ENCODE measurements at regions not wholly inside any gene's neighbourhood (a gene's known extent, or its start where the extent isn't known, plus 50 kb on each side); places are given as distances from the start of the nearest gene placed in this dataset.

DNA sequence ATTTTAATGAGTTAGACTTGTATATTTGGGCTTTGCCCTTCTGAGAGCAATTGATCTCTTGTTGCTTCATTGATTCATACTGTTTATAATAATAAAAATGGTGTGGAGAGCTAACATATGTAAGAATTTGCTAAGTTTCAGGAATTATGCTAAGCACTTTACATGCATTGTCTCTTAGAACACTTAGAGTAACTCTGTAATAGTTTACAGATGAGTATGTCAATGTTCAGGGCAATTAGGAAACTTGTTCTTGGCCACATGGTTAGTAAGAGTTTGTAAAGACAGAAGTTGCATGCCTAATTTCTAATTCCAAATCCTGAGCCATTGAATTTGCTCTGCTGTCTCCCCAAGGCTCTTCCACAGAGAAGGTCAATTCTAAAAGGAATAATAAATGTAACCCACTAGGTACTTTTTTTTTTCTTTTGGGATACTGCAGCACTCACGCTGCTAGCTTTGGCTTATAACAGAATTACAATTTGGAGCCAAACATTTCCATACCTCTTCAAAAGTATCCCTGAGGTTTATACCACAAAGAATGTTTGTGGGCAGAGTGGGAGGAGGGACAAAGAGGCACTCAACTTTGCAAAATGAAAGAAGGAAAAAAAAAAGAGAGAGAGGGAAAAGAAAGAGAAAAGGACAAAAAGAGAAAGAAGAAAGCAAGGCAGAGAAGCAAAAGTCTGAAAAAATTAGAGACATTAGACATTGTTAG lies 232.4 kb downstream of the CALCRL start:
- TF ChIP-seq EZH2 (IDR thresholded peaks at IDR 0.05; ENCODE audit: low read depth, unreplicated experiment): no peak
- no peak for TF ChIP-seq POLR2AphosphoS5 (IDR thresholded peaks at IDR 0.05; ENCODE audit: low read depth)
- TF ChIP-seq, protein P1, sequence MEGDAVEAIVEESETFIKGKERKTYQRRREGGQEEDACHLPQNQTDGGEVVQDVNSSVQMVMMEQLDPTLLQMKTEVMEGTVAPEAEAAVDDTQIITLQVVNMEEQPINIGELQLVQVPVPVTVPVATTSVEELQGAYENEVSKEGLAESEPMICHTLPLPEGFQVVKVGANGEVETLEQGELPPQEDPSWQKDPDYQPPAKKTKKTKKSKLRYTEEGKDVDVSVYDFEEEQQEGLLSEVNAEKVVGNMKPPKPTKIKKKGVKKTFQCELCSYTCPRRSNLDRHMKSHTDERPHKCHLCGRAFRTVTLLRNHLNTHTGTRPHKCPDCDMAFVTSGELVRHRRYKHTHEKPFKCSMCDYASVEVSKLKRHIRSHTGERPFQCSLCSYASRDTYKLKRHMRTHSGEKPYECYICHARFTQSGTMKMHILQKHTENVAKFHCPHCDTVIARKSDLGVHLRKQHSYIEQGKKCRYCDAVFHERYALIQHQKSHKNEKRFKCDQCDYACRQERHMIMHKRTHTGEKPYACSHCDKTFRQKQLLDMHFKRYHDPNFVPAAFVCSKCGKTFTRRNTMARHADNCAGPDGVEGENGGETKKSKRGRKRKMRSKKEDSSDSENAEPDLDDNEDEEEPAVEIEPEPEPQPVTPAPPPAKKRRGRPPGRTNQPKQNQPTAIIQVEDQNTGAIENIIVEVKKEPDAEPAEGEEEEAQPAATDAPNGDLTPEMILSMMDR (conservative IDR thresholded peaks at IDR 0.05; ENCODE audit: low read depth in 2 of 2): no peak
- TF ChIP-seq EZH2phosphoT487 (IDR thresholded peaks at IDR 0.05; ENCODE audit: unreplicated experiment): no peak
- no peak for TF ChIP-seq JUNB (IDR thresholded peaks at IDR 0.05; ENCODE audit: unreplicated experiment)
- TF ChIP-seq, protein P2, sequence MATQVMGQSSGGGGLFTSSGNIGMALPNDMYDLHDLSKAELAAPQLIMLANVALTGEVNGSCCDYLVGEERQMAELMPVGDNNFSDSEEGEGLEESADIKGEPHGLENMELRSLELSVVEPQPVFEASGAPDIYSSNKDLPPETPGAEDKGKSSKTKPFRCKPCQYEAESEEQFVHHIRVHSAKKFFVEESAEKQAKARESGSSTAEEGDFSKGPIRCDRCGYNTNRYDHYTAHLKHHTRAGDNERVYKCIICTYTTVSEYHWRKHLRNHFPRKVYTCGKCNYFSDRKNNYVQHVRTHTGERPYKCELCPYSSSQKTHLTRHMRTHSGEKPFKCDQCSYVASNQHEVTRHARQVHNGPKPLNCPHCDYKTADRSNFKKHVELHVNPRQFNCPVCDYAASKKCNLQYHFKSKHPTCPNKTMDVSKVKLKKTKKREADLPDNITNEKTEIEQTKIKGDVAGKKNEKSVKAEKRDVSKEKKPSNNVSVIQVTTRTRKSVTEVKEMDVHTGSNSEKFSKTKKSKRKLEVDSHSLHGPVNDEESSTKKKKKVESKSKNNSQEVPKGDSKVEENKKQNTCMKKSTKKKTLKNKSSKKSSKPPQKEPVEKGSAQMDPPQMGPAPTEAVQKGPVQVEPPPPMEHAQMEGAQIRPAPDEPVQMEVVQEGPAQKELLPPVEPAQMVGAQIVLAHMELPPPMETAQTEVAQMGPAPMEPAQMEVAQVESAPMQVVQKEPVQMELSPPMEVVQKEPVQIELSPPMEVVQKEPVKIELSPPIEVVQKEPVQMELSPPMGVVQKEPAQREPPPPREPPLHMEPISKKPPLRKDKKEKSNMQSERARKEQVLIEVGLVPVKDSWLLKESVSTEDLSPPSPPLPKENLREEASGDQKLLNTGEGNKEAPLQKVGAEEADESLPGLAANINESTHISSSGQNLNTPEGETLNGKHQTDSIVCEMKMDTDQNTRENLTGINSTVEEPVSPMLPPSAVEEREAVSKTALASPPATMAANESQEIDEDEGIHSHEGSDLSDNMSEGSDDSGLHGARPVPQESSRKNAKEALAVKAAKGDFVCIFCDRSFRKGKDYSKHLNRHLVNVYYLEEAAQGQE (IDR thresholded peaks at IDR 0.05; ENCODE audit: unreplicated experiment): no peak
- TF ChIP-seq ZNF331 (CRISPR knock-in tag; IDR thresholded peaks at IDR 0.05; ENCODE audit: low read depth): no peak
- TF ChIP-seq, protein P3, sequence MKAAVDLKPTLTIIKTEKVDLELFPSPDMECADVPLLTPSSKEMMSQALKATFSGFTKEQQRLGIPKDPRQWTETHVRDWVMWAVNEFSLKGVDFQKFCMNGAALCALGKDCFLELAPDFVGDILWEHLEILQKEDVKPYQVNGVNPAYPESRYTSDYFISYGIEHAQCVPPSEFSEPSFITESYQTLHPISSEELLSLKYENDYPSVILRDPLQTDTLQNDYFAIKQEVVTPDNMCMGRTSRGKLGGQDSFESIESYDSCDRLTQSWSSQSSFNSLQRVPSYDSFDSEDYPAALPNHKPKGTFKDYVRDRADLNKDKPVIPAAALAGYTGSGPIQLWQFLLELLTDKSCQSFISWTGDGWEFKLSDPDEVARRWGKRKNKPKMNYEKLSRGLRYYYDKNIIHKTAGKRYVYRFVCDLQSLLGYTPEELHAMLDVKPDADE (IDR thresholded peaks at IDR 0.05): no peak
- TF ChIP-seq CREB1 (CRISPR knock-in tag; IDR thresholded peaks at IDR 0.05; ENCODE audit: low read depth): no peak
- TF ChIP-seq, protein P4, sequence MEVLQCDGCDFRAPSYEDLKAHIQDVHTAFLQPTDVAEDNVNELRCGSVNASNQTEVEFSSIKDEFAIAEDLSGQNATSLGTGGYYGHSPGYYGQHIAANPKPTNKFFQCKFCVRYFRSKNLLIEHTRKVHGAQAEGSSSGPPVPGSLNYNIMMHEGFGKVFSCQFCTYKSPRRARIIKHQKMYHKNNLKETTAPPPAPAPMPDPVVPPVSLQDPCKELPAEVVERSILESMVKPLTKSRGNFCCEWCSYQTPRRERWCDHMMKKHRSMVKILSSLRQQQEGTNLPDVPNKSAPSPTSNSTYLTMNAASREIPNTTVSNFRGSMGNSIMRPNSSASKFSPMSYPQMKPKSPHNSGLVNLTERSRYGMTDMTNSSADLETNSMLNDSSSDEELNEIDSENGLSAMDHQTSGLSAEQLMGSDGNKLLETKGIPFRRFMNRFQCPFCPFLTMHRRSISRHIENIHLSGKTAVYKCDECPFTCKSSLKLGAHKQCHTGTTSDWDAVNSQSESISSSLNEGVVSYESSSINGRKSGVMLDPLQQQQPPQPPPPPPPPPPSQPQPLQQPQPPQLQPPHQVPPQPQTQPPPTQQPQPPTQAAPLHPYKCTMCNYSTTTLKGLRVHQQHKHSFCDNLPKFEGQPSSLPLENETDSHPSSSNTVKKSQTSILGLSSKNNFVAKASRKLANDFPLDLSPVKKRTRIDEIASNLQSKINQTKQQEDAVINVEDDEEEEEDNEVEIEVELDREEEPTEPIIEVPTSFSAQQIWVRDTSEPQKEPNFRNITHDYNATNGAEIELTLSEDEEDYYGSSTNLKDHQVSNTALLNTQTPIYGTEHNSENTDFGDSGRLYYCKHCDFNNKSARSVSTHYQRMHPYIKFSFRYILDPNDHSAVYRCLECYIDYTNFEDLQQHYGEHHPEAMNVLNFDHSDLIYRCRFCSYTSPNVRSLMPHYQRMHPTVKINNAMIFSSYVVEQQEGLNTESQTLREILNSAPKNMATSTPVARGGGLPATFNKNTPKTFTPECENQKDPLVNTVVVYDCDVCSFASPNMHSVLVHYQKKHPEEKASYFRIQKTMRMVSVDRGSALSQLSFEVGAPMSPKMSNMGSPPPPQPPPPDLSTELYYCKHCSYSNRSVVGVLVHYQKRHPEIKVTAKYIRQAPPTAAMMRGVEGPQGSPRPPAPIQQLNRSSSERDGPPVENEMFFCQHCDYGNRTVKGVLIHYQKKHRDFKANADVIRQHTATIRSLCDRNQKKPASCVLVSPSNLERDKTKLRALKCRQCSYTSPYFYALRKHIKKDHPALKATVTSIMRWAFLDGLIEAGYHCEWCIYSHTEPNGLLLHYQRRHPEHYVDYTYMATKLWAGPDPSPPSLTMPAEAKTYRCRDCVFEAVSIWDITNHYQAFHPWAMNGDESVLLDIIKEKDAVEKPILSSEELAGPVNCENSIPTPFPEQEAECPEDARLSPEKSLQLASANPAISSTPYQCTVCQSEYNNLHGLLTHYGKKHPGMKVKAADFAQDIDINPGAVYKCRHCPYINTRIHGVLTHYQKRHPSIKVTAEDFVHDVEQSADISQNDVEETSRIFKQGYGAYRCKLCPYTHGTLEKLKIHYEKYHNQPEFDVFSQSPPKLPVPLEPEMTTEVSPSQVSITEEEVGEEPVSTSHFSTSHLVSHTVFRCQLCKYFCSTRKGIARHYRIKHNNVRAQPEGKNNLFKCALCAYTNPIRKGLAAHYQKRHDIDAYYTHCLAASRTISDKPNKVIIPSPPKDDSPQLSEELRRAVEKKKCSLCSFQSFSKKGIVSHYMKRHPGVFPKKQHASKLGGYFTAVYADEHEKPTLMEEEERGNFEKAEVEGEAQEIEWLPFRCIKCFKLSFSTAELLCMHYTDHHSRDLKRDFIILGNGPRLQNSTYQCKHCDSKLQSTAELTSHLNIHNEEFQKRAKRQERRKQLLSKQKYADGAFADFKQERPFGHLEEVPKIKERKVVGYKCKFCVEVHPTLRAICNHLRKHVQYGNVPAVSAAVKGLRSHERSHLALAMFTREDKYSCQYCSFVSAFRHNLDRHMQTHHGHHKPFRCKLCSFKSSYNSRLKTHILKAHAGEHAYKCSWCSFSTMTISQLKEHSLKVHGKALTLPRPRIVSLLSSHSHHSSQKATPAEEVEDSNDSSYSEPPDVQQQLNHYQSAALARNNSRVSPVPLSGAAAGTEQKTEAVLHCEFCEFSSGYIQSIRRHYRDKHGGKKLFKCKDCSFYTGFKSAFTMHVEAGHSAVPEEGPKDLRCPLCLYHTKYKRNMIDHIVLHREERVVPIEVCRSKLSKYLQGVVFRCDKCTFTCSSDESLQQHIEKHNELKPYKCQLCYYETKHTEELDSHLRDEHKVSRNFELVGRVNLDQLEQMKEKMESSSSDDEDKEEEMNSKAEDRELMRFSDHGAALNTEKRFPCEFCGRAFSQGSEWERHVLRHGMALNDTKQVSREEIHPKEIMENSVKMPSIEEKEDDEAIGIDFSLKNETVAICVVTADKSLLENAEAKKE (CRISPR knock-in tag; IDR thresholded peaks at IDR 0.05): no peak
- TF ChIP-seq ZNF114 (CRISPR knock-in tag; IDR thresholded peaks at IDR 0.05): no peak
- TF ChIP-seq NANOG (IDR thresholded peaks at IDR 0.05; ENCODE audit: borderline replicate concordance): no peak
- TF ChIP-seq STAT1 (IDR thresholded peaks at IDR 0.05; ENCODE audit: unreplicated experiment): no peak

All from GM23338 (cell line).